HL-60/S4 (cell line): ENCODE measurements at regions not wholly inside any gene's neighbourhood (a gene's known extent, or its start where the extent isn't known, plus 50 kb on each side); places are given as distances from the start of the nearest gene placed in this dataset.

Source experiments
- in situ Hi-C: fragments of 300-500 bp; cut with MboI; formaldehyde crosslinking; loops from 2 replicates; pipeline ENCODE4 v1.14.3; 2022; ENCODE audit warnings: low sequenced_read_pairs

- in situ Hi-C loops, result no loop called here
These were observed 306.1 kb downstream of the QKI start for GRCh38 chr6:163720460-163721235.

- in situ Hi-C loops, result no loop called here
These were observed 305.5 kb downstream of the QKI start for GRCh38 chr6:163720005-163720404.

GRCh38 chr6:163719028-163719742, 304.7 kb downstream of the QKI start:
- in situ Hi-C loops, result no loop called here

GRCh38 chr6:163718537-163718936, 304.0 kb downstream of the QKI start:
- in situ Hi-C loops, result no loop called here

GRCh38 chr6:163717106-163717764, 302.7 kb downstream of the QKI start:
- in situ Hi-C loops, result no loop called here

GRCh38 chr6:163716690-163717089, 302.2 kb downstream of the QKI start:
- in situ Hi-C loops, result no loop called here

GRCh38 chr6:163715846-163716245, 301.3 kb downstream of the QKI start:
- in situ Hi-C loops, result no loop called here

GRCh38 chr6:163714179-163714578, 299.7 kb downstream of the QKI start:
- in situ Hi-C loops, result no loop called here

GRCh38 chr6:163712981-163713380, 298.5 kb downstream of the QKI start:
- in situ Hi-C loops, result no loop called here

- in situ Hi-C loops, result no loop called here
These were observed 298.0 kb downstream of the QKI start for GRCh38 chr6:163712566-163712961.

- in situ Hi-C loops, result no loop called here
These were observed 297.4 kb downstream of the QKI start for GRCh38 chr6:163711615-163712565.

- in situ Hi-C loops, result no loop called here
These were observed 296.3 kb downstream of the QKI start for GRCh38 chr6:163710532-163711470.

GRCh38 chr6:163709693-163710092, 295.2 kb downstream of the QKI start:
- in situ Hi-C loops, result no loop called here

- in situ Hi-C loops, result no loop called here
These were observed 294.7 kb downstream of the QKI start for GRCh38 chr6:163709255-163709654.

- in situ Hi-C loops, result no loop called here
These were observed 293.9 kb downstream of the QKI start for GRCh38 chr6:163708466-163708865.

- in situ Hi-C loops, result no loop called here
These were observed 293.2 kb downstream of the QKI start for GRCh38 chr6:163707387-163708355.

- in situ Hi-C loops, result no loop called here
These were observed 292.1 kb downstream of the QKI start for GRCh38 chr6:163706500-163707087.

GRCh38 chr6:163705923-163706322, 291.4 kb downstream of the QKI start:
- in situ Hi-C loops, result no loop called here
